Activated naive CD8-positive, alpha-beta T cell treated with anti-CD3 and anti-CD28 coated beads for 36 hours (primary cell): ENCODE measurements at regions not wholly inside any gene's neighbourhood (a gene's known extent, or its start where the extent isn't known, plus 50 kb on each side); places are given as distances from the start of the nearest gene placed in this dataset.

Experiments used
- DNase-seq: peaks from one replicate; pipeline ENCODE4 v3.0.0; 2021
- H3K27ac Mint-ChIP-seq: one replicate; pipeline ENCODE4 v1.8.0; 2022; ENCODE audit warnings: mild to moderate bottlenecking, moderate library complexity, mixed read lengths
- H3K27me3 Mint-ChIP-seq: one replicate; pipeline ENCODE4 v1.8.0; 2022; ENCODE audit warnings: mild to moderate bottlenecking, mixed read lengths
- H3K36me3 Mint-ChIP-seq: one replicate; pipeline ENCODE4 v1.8.0; 2021; ENCODE audit warnings: mild to moderate bottlenecking, mixed read lengths
- H3K4me1 Mint-ChIP-seq: one replicate; pipeline ENCODE4 v1.8.0; 2021; ENCODE audit warnings: mixed read lengths
- H3K4me3 Mint-ChIP-seq: one replicate; pipeline ENCODE4 v1.8.0; 2022; ENCODE audit warnings: mild to moderate bottlenecking, moderate library complexity, mixed read lengths
- H3K9me3 Mint-ChIP-seq: one replicate; pipeline ENCODE4 v1.8.0; 2022; ENCODE audit warnings: mixed read lengths

DNA sequence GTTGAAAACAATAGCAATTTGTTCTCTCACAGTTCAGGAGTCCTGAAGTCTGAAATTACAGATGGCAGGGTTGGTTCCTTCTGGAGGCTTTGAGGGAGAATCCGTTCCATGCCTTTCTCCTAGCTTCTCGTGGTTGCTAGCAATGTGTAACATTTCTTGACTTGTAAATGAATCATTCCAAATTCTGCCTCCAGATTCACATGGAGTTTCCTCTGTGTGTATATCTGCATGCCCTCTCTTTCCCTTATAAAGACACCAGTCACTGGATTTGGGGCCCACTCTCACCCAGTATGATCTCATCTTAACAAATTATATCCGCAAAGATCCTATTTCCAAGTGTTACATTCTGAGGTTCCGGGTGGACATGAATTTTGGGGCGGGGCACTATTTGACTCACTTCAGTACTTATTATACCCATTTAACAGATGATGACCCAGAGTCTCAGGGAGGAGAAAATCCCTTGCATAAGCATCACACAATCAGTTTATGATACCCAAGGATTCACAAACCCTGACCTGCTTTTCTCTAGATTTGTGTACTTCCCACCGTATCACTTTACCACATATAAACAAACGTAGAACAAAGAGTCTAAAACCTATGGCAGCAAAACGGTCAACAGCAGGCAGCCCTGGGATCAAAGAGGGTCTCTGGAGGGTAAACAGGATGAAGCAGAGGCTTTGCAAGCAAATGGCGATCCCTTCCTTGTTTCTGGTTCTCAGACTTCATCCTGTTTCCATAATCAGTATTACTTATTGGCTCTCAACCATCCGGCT is 93.7 kb downstream of the C9orf152 start:
- H3K4me1 Mint-ChIP-seq = no peaks in the 10 kb centered on the region
- no peaks in the 10 kb centered on the region for H3K27me3 Mint-ChIP-seq
- no peaks in the 10 kb centered on the region for H3K36me3 Mint-ChIP-seq
- H3K9me3 Mint-ChIP-seq = no peaks in the 10 kb centered on the region
- no peak for DNase-seq
- H3K27ac Mint-ChIP-seq = no peak overlapping the region
- H3K4me3 Mint-ChIP-seq = no peak overlapping the region

DNA sequence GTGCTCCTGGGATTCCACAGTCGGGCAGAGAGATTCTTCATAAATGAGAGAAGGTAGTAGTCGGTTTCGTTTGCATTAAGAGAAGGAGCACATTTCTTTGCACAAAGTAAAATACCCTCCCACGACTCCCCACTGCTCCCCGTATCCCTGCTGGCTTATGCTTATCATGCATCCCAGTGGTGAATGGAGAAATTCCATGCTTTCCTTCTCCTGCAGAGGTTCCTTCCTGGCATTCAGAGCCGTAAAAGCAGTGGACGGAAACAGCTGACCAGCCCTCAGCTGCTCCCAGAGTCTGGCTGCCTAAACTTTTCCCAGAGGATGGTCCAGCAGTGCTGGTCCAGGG is 93.1 kb downstream of the C9orf152 start:
- Mint-ChIP-seq H3K36me3 (no peaks in the 10 kb centered on the region), H3K9me3 (no peaks in the 10 kb centered on the region), H3K27ac (no peak overlapping the region)

DNA sequence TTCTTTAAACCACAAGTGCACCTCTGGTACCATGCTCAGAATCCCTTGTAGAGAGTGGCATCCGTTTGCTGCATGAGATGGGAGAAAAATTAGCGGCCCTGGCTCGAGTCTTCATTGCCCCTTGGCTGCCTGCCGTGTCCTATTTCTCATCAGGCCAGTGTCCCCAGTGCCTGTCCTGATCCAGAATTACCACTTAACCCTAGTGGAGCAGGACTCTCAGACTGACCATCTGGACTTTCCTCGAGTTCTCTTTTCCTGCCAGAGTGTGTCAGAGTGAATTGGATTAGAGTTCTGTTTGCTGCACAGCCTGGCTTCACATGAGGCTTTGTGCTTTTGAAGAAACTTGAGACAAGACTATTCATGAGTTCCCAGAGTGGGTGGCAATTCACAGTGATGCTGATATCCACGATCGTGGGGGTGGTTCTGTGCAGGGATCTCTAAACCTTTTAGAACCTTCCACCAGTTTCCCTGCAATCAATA is 92.6 kb downstream of the C9orf152 start:
- Mint-ChIP-seq H3K4me1 (no peaks in the 10 kb centered on the region), H3K27me3 (no peaks in the 10 kb centered on the region), H3K36me3 (no peaks in the 10 kb centered on the region), H3K9me3 (no peaks in the 10 kb centered on the region), H3K4me3 (no peak overlapping the region), H3K27ac (no peak overlapping the region)
- no peak for DNase-seq

More for the DNA sequence above, 93.1 kb downstream of the C9orf152 start:
- Mint-ChIP-seq H3K27me3 (no peaks in the 10 kb centered on the region), H3K4me3 (no peak overlapping the region), H3K4me1 (no peaks in the 10 kb centered on the region)
- DNase-seq = no peak

DNA sequence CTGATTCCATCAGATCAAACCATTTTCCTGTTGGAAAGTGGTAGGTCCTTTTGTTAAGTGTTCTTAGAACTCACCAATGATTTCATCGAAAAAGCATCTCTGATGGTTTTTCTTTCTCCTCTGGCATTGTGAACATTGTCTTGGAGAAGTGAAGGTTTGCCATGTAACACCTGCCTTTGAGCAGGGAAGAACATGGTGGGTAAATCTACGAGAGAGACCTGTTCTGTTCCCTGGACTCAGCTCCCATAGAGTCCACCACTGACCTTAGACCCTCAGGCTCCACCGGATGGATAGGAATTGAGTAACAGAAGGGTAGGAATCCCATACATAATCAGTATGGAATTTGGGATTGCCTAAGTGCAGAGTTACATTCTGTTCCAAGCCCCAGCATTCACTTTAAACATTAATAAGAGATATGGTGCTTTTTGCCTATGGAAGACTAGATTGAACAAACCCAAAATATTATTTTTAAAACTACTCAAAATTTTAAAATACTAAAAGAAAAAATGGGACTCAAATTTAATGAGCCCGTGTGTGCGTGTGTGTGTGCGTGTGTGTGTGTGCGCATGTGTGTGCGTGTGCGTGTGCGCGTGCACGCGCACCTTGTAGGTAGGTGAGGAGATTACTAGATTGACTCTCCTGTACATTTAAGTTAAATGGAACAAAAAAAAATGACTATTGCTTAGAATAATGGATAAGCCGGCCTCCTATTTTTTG is 92.0 kb downstream of the C9orf152 start:
- Mint-ChIP-seq H3K9me3 (no peaks in the 10 kb centered on the region), H3K4me3 (no peak overlapping the region), H3K27me3 (no peaks in the 10 kb centered on the region), H3K4me1 (no peaks in the 10 kb centered on the region), H3K36me3 (no peaks in the 10 kb centered on the region), H3K27ac (no peak overlapping the region)
- no peak for DNase-seq

DNA sequence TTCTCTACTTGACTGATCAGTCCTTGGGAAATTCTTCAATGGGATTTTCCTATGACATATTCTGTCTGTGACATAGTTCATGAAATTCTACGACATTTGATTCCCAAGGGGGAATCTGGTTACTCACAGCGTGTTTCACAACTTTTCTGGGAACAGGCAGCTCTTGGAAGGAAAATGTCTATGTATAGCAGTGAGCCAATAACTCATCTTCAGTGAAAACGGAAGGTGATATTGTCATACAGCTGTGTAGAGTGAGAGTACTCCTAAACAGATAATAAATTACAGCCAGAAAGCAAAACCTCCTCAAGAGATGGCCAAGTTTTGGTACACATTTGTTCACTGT is 91.4 kb downstream of the C9orf152 start:
- Mint-ChIP-seq H3K4me3 (no peak overlapping the region), H3K36me3 (no peaks in the 10 kb centered on the region), H3K27me3 (no peaks in the 10 kb centered on the region), H3K9me3 (no peaks in the 10 kb centered on the region), H3K27ac (no peak overlapping the region), H3K4me1 (no peaks in the 10 kb centered on the region)
- no peak for DNase-seq

DNA sequence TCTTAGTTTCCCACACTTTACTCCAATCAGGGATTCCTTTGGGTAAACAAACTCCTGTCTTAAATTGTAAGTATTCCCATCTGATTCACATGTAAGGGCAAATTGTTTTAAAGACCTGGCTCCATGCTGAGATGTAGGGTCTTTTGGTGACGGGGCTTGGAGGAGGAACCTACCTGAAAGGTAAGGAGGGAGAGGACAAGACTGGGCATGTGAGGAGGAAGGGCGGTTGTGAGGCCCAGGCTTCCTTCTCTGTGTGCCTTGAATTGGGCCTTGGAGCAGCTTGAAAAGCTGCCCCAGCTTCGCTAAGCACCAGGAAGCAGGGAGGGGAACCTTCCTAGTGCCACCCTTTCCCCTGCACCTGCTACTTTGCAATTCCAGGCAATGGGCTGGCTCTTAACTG is 86.8 kb downstream of the C9orf152 start:
- H3K4me3 Mint-ChIP-seq = no peak overlapping the region
- no peak for DNase-seq
- H3K27ac Mint-ChIP-seq = no peak overlapping the region
- H3K4me1 Mint-ChIP-seq = peaks cover 7% of the 10 kb centered on the region
- no peaks in the 10 kb centered on the region for H3K27me3 Mint-ChIP-seq
- no peaks in the 10 kb centered on the region for H3K9me3 Mint-ChIP-seq
- no peaks in the 10 kb centered on the region for H3K36me3 Mint-ChIP-seq

DNA sequence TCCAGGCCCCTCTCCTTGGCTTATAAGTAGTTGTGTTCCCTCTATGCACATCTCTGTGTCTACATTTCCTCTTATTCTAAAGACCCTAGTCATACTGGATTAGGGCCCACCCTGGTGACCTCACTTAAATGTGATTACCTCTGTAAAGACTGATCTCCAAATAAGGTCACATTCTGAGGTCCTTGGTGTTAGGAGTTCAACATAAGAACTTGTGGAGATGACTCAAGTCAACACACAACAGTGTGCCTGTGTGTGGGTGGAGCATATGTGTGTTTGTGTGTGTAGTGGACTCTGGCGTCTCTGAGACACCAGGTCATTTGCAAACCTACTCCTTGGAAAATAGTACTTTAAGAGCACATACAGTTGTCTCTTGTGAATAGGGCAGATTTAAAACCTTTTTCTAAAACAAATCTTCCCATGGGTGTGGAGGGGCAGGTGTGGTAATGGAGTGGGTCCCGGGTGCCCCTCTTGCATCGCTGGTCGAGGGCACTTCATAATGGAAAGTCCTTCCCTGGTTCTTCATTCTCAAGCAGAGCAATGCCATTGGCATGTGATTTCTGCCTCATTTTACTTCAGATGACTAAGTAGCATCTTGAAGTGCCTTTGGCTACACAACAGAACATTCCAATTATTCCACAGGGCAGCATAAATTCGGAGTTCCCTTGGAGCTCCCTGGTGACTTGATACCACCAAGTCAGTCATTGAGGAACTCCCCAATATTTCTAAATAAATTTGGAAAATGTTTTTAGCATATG is 84.4 kb downstream of the C9orf152 start:
- DNase-seq = no peak
- Mint-ChIP-seq H3K27me3 (no peaks in the 10 kb centered on the region), H3K4me3 (no peak overlapping the region), H3K27ac (no peak overlapping the region), H3K9me3 (no peaks in the 10 kb centered on the region), H3K4me1 (peaks cover 15% of the 10 kb centered on the region), H3K36me3 (no peaks in the 10 kb centered on the region)

DNA sequence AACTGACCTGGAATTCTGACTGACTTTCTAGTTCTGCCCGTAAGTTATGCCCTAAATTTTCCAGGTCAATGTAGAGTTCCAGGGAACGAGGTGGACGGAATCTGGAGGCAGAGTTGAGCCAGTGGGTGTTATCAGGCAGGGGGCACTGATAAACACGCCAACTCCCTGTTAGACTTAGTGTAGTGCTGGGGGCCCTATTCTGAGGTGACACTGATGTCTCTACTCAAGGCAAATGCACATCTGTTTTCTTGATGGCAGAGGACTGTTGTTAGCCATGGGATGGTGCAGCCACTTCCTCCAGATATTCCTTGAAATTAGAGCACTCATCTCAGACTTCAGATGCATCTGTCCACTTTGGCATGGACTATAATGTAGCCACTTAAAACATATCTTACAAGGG is 83.5 kb downstream of the C9orf152 start:
- no peaks in the 10 kb centered on the region for H3K9me3 Mint-ChIP-seq
- H3K27me3 Mint-ChIP-seq = no peaks in the 10 kb centered on the region
- DNase-seq = no peak
- H3K27ac Mint-ChIP-seq = no peak overlapping the region
- H3K4me3 Mint-ChIP-seq = no peak overlapping the region
- peaks cover 15% of the 10 kb centered on the region for H3K4me1 Mint-ChIP-seq
- H3K36me3 Mint-ChIP-seq = no peaks in the 10 kb centered on the region

DNA sequence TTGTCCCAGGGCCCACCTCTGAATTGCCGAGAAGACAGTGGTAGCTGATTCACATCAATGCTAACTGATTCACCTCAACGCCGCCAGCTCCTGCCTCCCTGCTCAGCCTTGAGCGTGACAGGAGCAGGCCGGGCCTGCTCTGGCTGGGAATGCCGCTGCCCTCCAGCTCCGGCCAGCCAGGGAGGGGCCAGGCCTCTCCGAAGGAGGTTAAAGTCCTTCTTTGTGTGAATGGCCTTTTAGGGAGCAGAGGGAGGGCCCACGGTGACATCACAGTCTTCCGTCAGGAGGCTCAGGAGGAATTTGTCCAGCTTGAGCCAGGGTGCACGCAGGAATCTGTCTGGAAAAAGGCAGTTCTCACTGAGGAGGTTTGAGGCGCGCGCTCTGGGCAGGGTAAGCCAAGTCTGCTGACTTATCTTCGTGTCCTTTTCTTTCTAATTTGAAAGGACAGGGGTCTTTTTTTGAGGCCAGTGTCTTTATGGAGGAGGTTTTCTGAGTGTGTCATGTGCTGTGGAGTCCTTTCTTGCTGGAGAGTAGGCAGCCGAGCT is 82.7 kb downstream of the C9orf152 start:
- Mint-ChIP-seq H3K9me3 (no peaks in the 10 kb centered on the region), H3K27ac (no peak overlapping the region), H3K27me3 (no peaks in the 10 kb centered on the region), H3K4me3 (no peak overlapping the region), H3K4me1 (peaks cover 15% of the 10 kb centered on the region), H3K36me3 (no peaks in the 10 kb centered on the region)
- DNase-seq = no peak

DNA sequence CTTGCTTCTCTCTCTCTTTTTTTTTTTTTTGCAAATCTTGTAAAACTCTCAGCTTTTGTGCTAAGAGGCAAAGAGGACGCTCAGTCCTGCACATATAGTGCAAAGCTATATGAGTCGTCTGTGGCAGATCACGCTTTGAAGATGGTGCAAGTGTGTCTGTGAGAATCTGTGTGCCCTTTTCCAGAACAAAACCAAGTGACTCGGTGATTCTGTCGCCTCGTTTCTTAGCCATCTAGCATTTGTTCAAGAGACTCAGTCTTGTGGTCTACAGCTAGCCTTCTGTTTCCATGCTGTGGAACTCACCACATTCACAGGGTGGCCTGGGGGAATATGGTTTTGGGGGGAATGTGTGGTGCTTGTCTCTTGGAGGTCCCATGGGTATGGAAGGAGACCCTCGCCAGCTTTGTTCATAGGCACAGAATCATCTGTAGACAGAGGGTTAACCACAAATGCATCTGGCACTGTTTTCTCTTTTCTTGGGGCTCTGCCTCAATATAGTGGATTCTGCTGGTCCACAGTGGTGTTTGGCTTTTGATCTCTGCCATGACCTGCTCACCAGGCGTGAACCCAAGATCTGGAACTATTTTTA is 82.1 kb downstream of the C9orf152 start:
- Mint-ChIP-seq H3K27me3 (no peaks in the 10 kb centered on the region), H3K9me3 (no peaks in the 10 kb centered on the region), H3K36me3 (no peaks in the 10 kb centered on the region), H3K4me3 (no peak overlapping the region), H3K27ac (peak overlapping the region; percentile 15), H3K4me1 (peaks cover 15% of the 10 kb centered on the region)
- no peak for DNase-seq

DNA sequence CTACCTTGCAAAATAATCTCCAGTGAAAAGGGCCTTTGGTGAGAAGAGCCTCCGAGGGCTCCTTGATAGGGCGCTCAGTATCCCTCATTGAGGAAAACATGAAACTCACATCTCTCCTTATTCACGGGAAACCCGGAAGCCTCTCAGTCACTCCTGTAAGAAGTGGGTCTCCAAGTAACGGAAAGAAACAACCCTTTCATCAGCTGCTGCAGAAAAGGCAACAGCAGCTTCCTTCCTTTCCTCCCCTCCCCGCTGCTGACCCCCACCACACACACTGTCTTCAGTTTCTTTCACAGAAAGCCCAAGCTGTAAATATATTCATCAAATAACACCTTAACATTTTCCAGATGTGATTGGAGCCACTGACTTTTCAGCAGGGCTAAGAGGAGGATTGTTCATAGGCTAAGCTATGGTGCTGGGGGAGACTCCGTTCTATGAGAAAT is 81.4 kb downstream of the C9orf152 start:
- Mint-ChIP-seq H3K36me3 (no peaks in the 10 kb centered on the region), H3K9me3 (no peaks in the 10 kb centered on the region), H3K4me3 (no peak overlapping the region), H3K27me3 (no peaks in the 10 kb centered on the region), H3K27ac (peak overlapping the region; percentile 32), H3K4me1 (peaks cover 15% of the 10 kb centered on the region)
- no peak for DNase-seq

DNA sequence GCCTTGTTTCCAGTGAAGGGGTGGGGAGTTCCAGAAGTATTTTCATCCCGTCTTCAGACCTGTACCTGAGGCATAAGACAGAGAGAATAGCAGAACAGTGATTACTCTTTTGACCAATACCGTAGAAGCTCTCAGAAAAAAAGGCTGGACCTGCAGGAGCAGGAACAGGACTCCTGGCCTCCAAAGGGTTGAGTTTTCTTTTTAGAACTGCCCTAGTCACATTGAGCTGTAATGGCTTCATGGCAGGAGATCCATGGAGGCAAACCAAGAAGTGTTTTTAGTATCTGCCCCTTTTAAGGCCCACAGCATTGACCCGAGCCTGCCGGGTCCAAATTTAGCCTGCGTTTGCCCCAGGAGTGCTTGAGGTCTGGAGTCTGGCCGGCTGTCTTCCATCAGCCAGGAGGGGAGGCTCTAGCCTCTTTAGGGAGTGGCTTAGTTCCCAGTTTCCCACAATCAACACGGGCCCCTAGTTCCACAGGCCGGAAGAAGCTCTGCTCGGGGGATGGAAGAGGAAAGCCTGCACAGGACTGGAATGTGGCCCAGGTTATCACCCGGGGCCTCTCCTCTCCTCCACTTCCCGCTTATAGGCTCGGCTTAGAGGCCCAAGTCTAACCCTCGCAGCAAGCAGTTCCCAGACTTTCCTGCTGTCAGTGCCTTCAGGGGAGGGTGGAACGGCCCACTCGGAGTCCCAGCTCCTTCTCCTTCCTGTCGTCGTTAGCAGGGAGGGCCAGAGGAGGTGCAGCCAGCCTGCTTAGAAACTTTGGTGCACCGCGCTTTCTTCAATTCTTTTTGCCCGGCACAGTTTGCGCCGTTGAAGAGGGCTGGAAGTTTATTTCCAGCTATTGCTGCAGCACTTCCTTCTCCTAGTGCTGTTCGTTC is 80.7 kb downstream of the C9orf152 start:
- DNase-seq = no peak
- peak overlapping the region; percentile 32 for H3K27ac Mint-ChIP-seq
- no peak overlapping the region for H3K4me3 Mint-ChIP-seq
- no peaks in the 10 kb centered on the region for H3K9me3 Mint-ChIP-seq
- H3K4me1 Mint-ChIP-seq = peaks cover 15% of the 10 kb centered on the region
- no peaks in the 10 kb centered on the region for H3K36me3 Mint-ChIP-seq
- H3K27me3 Mint-ChIP-seq = no peaks in the 10 kb centered on the region

DNA sequence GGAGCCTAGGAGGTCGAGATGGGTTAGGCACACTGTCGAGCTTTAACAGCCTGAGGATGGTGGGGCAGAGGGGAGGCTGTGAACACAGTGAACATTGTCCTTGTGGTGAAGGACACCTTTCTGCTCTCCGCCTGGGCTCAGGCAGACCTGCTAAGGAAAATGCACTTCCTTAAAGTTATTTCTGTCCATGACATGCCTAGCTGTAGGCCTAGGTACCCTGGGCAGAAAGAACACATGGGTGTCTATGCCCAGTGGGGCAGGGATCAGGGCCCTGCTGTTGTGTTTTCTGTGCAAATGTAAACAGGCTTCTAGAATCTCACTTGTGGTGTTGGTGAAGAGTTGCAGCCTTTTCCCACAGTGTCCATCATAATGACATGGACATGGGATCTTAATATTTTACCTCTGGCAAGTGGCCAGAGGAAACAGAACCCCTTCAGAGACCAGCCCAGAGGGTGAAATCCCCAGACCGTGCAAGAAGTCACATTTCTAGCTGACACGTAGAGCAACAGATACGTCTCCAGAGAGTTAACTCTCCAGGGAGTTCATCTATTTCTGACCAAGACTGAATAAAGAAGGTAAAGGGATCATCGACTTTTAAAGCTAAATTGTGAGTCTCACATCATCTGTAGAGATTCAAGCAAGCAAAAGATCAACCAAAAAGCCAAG is 79.2 kb downstream of the C9orf152 start:
- Mint-ChIP-seq H3K4me1 (peaks cover 17% of the 10 kb centered on the region), H3K27me3 (no peaks in the 10 kb centered on the region), H3K9me3 (no peaks in the 10 kb centered on the region), H3K4me3 (no peak overlapping the region), H3K36me3 (no peaks in the 10 kb centered on the region), H3K27ac (no peak overlapping the region)
- DNase-seq = no peak

DNA sequence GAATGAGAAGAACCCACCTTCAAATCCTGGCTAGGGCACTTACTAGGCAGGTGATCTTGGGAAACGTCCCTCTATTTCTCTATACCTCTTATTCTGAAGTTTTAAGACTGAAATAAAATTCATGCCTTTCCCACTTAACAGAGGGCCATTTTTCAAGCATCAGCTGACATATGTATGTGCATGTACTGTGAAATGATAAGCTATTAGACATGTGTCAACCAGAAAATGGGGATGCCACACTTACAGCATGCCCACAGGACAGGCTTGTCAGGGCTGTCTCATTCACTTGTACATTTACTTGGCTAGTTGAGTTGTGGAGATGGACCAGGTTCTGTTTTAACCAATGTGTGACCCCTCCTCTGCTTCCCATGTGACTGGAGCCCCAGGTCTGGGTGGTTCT is 78.5 kb downstream of the C9orf152 start:
- no peaks in the 10 kb centered on the region for H3K9me3 Mint-ChIP-seq
- no peak overlapping the region for H3K27ac Mint-ChIP-seq
- H3K4me3 Mint-ChIP-seq = no peak overlapping the region
- H3K27me3 Mint-ChIP-seq = no peaks in the 10 kb centered on the region
- H3K4me1 Mint-ChIP-seq = peaks cover 17% of the 10 kb centered on the region
- no peaks in the 10 kb centered on the region for H3K36me3 Mint-ChIP-seq
- DNase-seq = no peak
